GM23338 (cell line): ENCODE measurements at regions not wholly inside any gene's neighbourhood (a gene's known extent, or its start where the extent isn't known, plus 50 kb on each side); places are given as distances from the start of the nearest gene placed in this dataset.

ENCODE experiments used
- CTCF ChIP-seq, 2 experiments: fragments of 200-600 bp in 1 of 2; sonication (generic) in 1 of 2; conservative IDR thresholded peaks; 2 replicates each; pipeline versions ENCODE4 v1.5.1 to v1.6.1; 2016 to 2017; ENCODE audit warnings: antibody characterized with exemption in 2 of 2, low read depth in 2 of 2, mild to moderate bottlenecking in 2 of 2, moderate library complexity in 1 of 2
- JUNB ChIP-seq: IDR thresholded peaks from one replicate; pipeline ENCODE4 v1.6.1; 2016; ENCODE audit warnings: antibody characterized with exemption; ENCODE audit not compliant: unreplicated experiment
- NANOG ChIP-seq: IDR thresholded peaks from 2 replicates; pipeline ENCODE4 v1.6.1; 2016; ENCODE audit warnings: antibody characterized with exemption, borderline replicate concordance
- POLR2AphosphoS5 ChIP-seq: IDR thresholded peaks from 2 replicates; pipeline ENCODE4 v1.6.1; 2016; ENCODE audit warnings: antibody characterized with exemption, low read depth
- ZNF331 ChIP-seq: fragments of 250-450 bp; sonication (Bioruptor Pico); IDR thresholded peaks from 2 replicates; pipeline ENCODE4 v1.5.0; 2020; ENCODE audit warnings: low read depth, mild to moderate bottlenecking, moderate library complexity
- TF ChIP-seq, protein P1 (sequence below): fragments of 250-450 bp; sonication (Bioruptor Pico); IDR thresholded peaks from 2 replicates; pipeline ENCODE4 v1.5.0; 2020; ENCODE audit warnings: mild to moderate bottlenecking, moderate library complexity
- TF ChIP-seq, protein P2 (sequence below): IDR thresholded peaks from one replicate; pipeline ENCODE4 v1.6.1; 2018; ENCODE audit warnings: antibody characterized with exemption; ENCODE audit not compliant: unreplicated experiment

DNA sequence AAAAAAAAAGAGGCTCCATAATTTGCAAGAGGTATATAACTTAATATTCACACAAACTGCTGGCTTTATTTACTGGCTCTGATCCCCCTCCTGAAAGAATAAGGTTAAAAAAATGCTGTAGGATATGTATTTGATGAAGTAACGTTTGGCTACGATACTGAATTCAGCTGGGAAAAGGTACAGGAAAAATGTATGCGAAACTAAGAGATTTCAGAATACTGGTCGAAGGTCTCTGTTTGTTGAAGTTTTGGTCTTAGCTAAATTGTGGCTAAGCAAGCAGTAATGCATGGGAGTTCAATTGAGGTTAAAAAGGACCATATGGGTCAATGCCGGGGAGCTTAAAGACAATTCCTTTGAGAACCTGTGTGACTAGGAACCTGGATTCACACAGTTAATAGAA lies 355.5 kb upstream of the NCAM2 start (continued):
- TF ChIP-seq, protein P1, sequence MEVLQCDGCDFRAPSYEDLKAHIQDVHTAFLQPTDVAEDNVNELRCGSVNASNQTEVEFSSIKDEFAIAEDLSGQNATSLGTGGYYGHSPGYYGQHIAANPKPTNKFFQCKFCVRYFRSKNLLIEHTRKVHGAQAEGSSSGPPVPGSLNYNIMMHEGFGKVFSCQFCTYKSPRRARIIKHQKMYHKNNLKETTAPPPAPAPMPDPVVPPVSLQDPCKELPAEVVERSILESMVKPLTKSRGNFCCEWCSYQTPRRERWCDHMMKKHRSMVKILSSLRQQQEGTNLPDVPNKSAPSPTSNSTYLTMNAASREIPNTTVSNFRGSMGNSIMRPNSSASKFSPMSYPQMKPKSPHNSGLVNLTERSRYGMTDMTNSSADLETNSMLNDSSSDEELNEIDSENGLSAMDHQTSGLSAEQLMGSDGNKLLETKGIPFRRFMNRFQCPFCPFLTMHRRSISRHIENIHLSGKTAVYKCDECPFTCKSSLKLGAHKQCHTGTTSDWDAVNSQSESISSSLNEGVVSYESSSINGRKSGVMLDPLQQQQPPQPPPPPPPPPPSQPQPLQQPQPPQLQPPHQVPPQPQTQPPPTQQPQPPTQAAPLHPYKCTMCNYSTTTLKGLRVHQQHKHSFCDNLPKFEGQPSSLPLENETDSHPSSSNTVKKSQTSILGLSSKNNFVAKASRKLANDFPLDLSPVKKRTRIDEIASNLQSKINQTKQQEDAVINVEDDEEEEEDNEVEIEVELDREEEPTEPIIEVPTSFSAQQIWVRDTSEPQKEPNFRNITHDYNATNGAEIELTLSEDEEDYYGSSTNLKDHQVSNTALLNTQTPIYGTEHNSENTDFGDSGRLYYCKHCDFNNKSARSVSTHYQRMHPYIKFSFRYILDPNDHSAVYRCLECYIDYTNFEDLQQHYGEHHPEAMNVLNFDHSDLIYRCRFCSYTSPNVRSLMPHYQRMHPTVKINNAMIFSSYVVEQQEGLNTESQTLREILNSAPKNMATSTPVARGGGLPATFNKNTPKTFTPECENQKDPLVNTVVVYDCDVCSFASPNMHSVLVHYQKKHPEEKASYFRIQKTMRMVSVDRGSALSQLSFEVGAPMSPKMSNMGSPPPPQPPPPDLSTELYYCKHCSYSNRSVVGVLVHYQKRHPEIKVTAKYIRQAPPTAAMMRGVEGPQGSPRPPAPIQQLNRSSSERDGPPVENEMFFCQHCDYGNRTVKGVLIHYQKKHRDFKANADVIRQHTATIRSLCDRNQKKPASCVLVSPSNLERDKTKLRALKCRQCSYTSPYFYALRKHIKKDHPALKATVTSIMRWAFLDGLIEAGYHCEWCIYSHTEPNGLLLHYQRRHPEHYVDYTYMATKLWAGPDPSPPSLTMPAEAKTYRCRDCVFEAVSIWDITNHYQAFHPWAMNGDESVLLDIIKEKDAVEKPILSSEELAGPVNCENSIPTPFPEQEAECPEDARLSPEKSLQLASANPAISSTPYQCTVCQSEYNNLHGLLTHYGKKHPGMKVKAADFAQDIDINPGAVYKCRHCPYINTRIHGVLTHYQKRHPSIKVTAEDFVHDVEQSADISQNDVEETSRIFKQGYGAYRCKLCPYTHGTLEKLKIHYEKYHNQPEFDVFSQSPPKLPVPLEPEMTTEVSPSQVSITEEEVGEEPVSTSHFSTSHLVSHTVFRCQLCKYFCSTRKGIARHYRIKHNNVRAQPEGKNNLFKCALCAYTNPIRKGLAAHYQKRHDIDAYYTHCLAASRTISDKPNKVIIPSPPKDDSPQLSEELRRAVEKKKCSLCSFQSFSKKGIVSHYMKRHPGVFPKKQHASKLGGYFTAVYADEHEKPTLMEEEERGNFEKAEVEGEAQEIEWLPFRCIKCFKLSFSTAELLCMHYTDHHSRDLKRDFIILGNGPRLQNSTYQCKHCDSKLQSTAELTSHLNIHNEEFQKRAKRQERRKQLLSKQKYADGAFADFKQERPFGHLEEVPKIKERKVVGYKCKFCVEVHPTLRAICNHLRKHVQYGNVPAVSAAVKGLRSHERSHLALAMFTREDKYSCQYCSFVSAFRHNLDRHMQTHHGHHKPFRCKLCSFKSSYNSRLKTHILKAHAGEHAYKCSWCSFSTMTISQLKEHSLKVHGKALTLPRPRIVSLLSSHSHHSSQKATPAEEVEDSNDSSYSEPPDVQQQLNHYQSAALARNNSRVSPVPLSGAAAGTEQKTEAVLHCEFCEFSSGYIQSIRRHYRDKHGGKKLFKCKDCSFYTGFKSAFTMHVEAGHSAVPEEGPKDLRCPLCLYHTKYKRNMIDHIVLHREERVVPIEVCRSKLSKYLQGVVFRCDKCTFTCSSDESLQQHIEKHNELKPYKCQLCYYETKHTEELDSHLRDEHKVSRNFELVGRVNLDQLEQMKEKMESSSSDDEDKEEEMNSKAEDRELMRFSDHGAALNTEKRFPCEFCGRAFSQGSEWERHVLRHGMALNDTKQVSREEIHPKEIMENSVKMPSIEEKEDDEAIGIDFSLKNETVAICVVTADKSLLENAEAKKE: no peak
- no peak for TF ChIP-seq NANOG
- no peak for TF ChIP-seq POLR2AphosphoS5
- no peak for TF ChIP-seq JUNB
- no peak for TF ChIP-seq CTCF (conservative IDR thresholded peaks at IDR 0.05; ENCODE audit: low read depth in 2 of 2)
- TF ChIP-seq, protein P2, sequence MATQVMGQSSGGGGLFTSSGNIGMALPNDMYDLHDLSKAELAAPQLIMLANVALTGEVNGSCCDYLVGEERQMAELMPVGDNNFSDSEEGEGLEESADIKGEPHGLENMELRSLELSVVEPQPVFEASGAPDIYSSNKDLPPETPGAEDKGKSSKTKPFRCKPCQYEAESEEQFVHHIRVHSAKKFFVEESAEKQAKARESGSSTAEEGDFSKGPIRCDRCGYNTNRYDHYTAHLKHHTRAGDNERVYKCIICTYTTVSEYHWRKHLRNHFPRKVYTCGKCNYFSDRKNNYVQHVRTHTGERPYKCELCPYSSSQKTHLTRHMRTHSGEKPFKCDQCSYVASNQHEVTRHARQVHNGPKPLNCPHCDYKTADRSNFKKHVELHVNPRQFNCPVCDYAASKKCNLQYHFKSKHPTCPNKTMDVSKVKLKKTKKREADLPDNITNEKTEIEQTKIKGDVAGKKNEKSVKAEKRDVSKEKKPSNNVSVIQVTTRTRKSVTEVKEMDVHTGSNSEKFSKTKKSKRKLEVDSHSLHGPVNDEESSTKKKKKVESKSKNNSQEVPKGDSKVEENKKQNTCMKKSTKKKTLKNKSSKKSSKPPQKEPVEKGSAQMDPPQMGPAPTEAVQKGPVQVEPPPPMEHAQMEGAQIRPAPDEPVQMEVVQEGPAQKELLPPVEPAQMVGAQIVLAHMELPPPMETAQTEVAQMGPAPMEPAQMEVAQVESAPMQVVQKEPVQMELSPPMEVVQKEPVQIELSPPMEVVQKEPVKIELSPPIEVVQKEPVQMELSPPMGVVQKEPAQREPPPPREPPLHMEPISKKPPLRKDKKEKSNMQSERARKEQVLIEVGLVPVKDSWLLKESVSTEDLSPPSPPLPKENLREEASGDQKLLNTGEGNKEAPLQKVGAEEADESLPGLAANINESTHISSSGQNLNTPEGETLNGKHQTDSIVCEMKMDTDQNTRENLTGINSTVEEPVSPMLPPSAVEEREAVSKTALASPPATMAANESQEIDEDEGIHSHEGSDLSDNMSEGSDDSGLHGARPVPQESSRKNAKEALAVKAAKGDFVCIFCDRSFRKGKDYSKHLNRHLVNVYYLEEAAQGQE: no peak
- no peak for TF ChIP-seq ZNF331 (CRISPR knock-in tag)
